Activated naive CD8-positive, alpha-beta T cell (primary cell): ENCODE measurements at regions not wholly inside any gene's neighbourhood (a gene's known extent, or its start where the extent isn't known, plus 50 kb on each side); places are given as distances from the start of the nearest gene placed in this dataset.

Experiments
- H3K27ac Mint-ChIP-seq: one replicate; pipeline ENCODE4 v1.8.0; 2021; ENCODE audit warnings: mixed read lengths
- H3K27me3 Mint-ChIP-seq: one replicate; pipeline ENCODE4 v1.8.0; 2021; ENCODE audit warnings: mixed read lengths
- H3K36me3 Mint-ChIP-seq: one replicate; pipeline ENCODE4 v1.8.0; 2021; ENCODE audit warnings: mixed read lengths
- H3K4me1 Mint-ChIP-seq: one replicate; pipeline ENCODE4 v1.8.0; 2021; ENCODE audit warnings: low read depth, mixed read lengths
- H3K4me3 Mint-ChIP-seq: one replicate; pipeline ENCODE4 v1.8.0; 2021; ENCODE audit warnings: mild to moderate bottlenecking, mixed read lengths
- H3K9me3 Mint-ChIP-seq: one replicate; pipeline ENCODE4 v1.8.0; 2021; ENCODE audit warnings: low read depth, mixed read lengths

DNA sequence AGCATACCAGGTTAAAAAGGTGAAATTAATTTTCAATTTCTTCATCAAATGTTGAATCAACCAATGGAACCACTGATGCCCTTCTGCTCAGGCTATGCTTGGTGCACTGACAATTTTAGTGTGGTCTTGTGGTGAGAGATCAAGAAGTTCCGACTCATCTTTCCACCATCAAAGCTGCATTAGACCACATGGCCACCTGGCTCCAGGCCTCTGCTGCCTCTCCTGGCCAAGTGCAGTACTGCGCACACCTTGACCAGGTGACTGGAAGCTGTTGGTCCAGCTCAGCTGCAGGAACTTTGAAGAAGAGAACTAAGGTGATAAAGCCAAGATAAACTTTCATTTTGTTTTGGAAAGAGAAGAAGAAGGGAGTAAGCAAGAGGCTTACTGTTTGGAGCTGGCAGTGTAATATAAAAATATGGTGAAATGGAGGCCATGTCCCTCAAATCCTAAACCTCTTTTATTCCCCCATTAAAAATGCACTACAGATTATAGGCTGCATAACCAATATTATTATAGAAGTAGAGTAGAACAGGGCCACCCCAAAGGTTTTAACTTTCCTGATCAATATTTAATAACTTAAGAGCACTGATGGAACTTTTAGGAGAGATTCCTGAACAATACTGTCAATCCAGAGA is 315.5 kb upstream of the C9orf72 start:
- H3K27ac Mint-ChIP-seq: no peak overlapping the region
- no peaks in the 10 kb centered on the region for H3K36me3 Mint-ChIP-seq
- peaks cover 3% of the 10 kb centered on the region for H3K27me3 Mint-ChIP-seq
- H3K9me3 Mint-ChIP-seq: no peaks in the 10 kb centered on the region
- H3K4me3 Mint-ChIP-seq: no peak overlapping the region
- no peaks in the 10 kb centered on the region for H3K4me1 Mint-ChIP-seq

DNA sequence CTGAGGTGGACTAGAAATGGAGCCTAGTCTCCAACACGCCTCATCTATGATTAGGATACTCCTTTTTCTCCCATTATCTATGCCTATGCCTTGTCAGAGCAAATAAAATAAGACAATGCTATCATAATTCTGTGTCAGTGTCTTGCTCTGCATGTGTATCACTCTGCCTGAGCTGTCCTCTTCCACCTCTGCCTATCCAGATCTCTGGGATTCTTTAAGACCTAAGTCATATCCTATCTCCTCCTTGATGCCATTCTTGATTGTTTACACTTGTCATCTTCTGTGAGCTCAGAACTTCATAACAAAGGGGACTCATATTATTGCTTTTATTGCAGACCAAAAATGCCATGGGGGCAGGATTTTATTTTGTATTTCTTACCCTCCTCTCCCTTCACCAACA is 351.2 kb upstream of the C9orf72 start:
- H3K27ac Mint-ChIP-seq: no peak overlapping the region
- H3K4me3 Mint-ChIP-seq: no peak overlapping the region
- no peaks in the 10 kb centered on the region for H3K36me3 Mint-ChIP-seq
- H3K4me1 Mint-ChIP-seq: no peaks in the 10 kb centered on the region
- H3K9me3 Mint-ChIP-seq: no peaks in the 10 kb centered on the region
- peaks cover 3% of the 10 kb centered on the region for H3K27me3 Mint-ChIP-seq

DNA sequence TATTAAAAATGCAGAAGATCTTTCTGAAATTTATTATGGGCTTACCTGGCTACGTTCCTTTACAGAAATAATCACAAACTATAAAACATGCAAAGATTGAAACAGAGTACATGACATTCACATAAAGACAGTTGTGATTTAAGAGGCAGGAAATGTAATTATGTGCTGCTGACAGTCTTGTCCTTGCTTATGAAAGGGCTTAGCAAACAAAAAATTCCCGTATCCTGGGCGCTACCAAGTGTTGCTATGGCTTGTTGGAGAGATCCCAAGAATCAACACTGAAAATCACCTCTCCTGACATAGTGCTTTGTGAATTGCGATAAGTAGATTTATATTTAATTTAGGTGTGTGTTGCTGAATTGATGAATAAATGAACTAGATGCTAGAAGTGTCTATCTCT is 352.5 kb upstream of the C9orf72 start:
- Mint-ChIP-seq H3K27ac (no peak overlapping the region), H3K4me3 (no peak overlapping the region), H3K4me1 (no peaks in the 10 kb centered on the region)

DNA sequence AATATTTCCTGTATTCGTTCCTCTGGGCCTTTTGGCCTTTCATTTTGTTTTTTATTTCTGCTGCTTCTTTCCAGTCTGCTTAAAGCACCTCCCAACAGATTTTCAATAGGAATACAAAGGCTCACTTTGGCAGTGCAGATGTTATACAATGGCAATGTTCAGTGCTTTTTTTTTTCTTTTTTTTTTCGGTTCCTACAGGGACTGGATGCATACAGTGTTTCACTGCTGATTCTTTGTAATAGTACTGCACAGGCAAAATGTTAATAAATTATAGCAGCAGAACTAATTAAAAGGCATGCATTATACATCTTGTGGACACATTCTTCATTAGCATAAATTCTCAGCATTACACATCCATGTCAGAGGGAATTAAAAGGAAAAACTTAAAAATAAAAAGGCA is 356.6 kb upstream of the C9orf72 start:
- no peaks in the 10 kb centered on the region for H3K9me3 Mint-ChIP-seq
- no peaks in the 10 kb centered on the region for H3K27me3 Mint-ChIP-seq
- no peaks in the 10 kb centered on the region for H3K36me3 Mint-ChIP-seq
- no peak overlapping the region for H3K4me3 Mint-ChIP-seq
- no peak overlapping the region for H3K27ac Mint-ChIP-seq
- H3K4me1 Mint-ChIP-seq: no peaks in the 10 kb centered on the region

More for the DNA sequence above, 352.5 kb upstream of the C9orf72 start:
- Mint-ChIP-seq H3K27me3 (no peaks in the 10 kb centered on the region), H3K36me3 (no peaks in the 10 kb centered on the region), H3K9me3 (no peaks in the 10 kb centered on the region)

DNA sequence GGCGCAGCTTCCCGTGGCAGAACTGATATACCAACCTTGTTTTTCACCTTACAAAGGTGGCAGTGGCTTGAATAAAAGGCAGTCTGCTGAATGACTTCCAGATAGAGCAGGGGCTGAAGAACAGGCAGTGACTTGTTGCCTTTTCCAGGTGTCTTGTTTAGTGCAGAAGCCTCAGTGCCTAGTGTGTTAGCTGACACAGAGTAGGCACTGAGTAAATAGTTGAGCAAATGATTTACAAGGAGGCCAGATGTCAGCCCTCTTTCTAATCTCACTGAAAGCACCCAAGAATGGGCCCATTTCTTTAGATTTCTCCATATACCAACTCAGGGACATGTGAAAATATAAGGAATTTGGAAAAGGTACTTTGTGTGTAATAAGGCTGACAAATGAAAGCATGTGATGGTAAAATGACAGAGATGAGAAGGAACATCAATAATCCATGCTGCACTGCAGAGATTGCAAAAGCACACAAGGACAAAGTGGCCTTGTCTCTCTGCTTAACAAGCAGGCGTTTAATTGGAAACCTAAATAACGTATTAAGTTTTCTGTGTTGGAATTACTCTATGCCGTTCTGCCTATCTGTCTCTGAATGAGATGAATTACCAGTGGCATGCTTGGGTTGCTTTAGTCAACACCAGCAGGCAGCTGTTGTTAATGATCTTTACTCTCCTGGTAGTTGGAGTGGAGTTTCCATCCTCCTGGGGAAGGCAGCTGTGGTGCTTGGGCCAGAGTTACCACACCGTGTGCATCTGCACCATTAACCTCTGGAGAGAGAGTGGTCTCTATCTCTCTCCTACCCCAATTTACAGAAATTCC is 360.1 kb upstream of the C9orf72 start:
- Mint-ChIP-seq H3K27ac (no peak overlapping the region), H3K36me3 (no peaks in the 10 kb centered on the region), H3K4me3 (no peak overlapping the region), H3K4me1 (no peaks in the 10 kb centered on the region), H3K27me3 (peaks cover 1% of the 10 kb centered on the region), H3K9me3 (no peaks in the 10 kb centered on the region)

DNA sequence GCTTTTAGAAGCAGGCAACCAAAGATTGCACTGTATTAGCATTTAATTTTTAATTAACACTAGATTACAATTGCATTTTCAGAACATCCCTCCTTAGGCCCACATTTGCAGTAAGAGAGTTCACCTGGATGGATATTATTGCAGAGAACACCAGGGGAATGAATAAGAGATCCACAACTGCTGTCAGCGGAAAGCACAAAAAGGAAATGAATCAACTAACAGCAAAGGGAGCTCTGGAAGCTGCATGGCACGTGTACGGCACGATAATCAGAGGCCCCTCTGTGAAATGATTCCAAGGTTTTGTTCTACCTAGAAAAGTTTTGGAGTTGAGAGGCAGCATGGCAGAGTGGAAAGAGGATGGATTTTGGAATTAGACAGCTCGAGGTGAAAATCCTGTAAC is 361.2 kb upstream of the C9orf72 start:
- Mint-ChIP-seq H3K36me3 (no peaks in the 10 kb centered on the region), H3K27me3 (peaks cover 1% of the 10 kb centered on the region), H3K27ac (no peak overlapping the region), H3K9me3 (no peaks in the 10 kb centered on the region), H3K4me1 (no peaks in the 10 kb centered on the region), H3K4me3 (no peak overlapping the region)

DNA sequence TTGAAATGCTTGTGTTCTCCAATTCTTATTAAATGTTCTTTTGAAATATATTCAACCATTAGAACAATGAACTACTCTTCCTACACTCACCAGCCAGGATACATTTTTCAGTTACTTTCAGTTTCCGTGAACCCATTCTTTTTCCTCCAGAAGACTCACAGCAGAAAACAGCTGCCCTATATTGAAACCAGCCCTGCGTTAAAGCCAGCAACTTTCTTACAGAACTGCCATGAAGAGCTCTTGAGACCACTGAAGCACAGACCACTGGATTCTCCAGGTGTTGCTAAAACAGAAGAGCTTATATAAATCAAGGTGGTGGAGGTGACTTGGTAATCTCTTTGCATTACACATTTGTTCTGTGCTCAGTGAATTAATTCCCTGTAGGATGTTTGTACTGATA is 365.9 kb upstream of the C9orf72 start:
- no peaks in the 10 kb centered on the region for H3K4me1 Mint-ChIP-seq
- no peak overlapping the region for H3K27ac Mint-ChIP-seq
- H3K4me3 Mint-ChIP-seq: no peak overlapping the region
- H3K36me3 Mint-ChIP-seq: no peaks in the 10 kb centered on the region
- H3K9me3 Mint-ChIP-seq: no peaks in the 10 kb centered on the region
- H3K27me3 Mint-ChIP-seq: peaks cover 1% of the 10 kb centered on the region

DNA sequence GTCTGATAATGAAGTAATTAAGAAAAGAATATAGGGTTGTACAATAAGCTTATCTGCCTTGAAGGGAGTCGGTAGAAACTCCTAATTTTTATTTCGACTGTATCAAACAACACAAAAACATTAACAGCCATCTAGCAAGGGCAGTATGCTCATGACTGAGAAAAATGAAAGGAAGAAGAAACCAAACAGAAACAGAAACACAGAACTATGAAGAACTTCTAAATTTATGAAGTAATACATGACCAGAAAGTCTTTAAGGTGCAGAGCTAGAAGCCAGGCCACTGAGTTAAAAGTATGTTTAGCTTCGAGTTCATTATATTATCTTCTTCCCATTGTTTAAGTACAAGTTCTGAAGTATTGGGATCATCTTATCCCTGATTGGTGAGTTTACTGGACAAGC is 367.3 kb upstream of the C9orf72 start:
- Mint-ChIP-seq H3K4me1 (no peaks in the 10 kb centered on the region), H3K27ac (no peak overlapping the region), H3K36me3 (no peaks in the 10 kb centered on the region), H3K27me3 (no peaks in the 10 kb centered on the region), H3K9me3 (no peaks in the 10 kb centered on the region), H3K4me3 (no peak overlapping the region)

DNA sequence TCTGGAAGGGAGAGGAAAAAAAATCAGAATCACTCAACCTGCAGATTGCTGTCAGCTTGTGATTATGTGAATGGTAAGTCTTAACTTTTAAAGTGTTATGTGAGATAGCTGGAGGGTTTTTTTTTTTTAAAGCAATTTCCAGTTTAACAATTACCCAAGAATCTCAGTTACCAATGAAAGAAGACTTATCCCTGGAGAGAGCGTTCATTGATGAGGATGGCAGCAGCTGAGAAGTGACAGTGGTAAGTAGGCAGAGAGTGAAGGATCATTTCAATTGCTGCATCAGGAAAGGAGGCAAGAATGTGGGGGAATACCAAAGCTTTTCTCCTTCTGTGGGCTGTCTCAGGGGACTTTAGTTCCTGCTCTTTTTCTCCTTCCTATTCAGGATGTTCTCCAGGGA is 370.2 kb upstream of the C9orf72 start:
- Mint-ChIP-seq H3K27ac (no peak overlapping the region), H3K36me3 (no peaks in the 10 kb centered on the region), H3K9me3 (no peaks in the 10 kb centered on the region), H3K4me1 (no peaks in the 10 kb centered on the region), H3K27me3 (no peaks in the 10 kb centered on the region), H3K4me3 (no peak overlapping the region)

DNA sequence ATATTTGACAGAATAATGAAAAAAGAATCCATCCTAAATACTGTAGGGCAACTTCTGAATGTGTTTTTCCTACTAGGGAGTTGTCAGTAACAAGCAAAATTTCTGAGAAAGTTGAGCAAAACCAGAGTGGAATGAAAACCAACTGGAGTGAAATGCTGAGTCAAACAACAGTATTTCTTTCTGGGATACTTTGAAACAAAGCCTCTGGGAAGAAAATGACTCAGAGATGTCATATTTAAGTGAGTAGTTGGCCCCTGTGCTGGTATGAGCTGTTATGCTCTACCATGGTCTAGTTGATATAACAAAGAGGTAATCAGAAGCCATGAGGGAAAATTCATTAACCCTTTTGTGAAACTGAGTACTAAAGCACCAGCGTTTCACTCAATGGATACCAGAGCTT is 372.1 kb upstream of the C9orf72 start:
- Mint-ChIP-seq H3K36me3 (no peaks in the 10 kb centered on the region), H3K4me1 (no peaks in the 10 kb centered on the region), H3K27me3 (no peaks in the 10 kb centered on the region), H3K9me3 (no peaks in the 10 kb centered on the region), H3K4me3 (no peak overlapping the region), H3K27ac (no peak overlapping the region)

DNA sequence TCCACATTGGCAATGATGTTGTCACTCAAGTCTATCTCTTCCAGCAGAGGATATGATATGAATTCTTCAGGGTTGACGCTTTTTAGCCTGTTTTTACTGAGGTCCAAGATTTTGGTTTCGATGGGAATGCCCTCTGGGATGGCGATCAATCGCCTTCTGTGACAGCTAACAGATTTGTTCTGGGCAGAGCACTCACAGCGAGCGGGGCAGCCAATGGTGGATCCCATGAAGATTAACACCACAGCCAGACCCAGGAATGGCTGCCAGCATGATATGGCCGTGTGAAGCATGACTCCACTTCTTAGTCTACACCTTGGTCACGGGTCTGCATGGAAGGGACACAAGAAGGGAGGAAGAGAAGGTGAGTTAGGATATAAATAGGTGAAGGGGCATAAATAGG is 377.1 kb upstream of the C9orf72 start:
- Mint-ChIP-seq H3K36me3 (no peaks in the 10 kb centered on the region), H3K27me3 (no peaks in the 10 kb centered on the region), H3K27ac (no peak overlapping the region), H3K9me3 (no peaks in the 10 kb centered on the region), H3K4me3 (no peak overlapping the region), H3K4me1 (no peaks in the 10 kb centered on the region)

DNA sequence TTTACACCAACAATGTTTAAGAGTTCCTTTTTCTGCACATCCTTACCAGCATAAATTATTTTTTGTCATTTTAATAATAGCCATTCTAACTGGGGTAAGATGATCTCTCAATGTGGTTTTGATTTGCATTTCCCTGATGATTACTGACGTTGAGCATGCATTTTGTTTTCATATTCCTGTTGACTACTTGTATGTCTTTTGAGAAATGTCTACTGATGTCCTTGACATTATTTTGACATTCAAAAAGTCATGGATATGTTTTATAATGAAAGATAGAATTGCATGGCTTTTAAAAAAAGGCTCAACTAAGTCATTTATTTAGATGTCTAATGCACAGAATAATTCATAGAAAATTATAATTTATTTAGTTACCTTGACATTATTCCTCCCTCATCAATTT is 381.6 kb upstream of the C9orf72 start:
- Mint-ChIP-seq H3K4me3 (no peak overlapping the region), H3K9me3 (no peaks in the 10 kb centered on the region), H3K27me3 (peaks cover 1% of the 10 kb centered on the region), H3K27ac (no peak overlapping the region), H3K4me1 (no peaks in the 10 kb centered on the region), H3K36me3 (no peaks in the 10 kb centered on the region)

DNA sequence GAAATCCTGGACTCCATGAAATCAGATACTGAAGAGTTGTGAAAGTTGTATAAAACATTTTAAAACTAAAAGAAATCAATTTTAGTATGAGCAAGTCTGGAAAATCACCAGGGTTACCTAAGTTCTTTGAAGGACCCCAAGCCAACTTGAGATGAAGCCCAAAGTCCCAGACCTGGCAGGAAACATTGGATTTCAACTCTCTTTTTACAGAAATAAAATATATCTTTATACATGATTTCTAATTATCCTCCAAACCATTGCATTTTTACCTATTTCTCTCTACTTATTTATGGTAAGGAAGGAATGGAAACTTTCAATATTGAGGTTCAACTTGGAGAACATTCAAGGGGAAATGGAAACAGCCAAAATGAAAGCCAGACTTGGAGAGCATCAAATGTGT is 390.6 kb upstream of the C9orf72 start:
- H3K27ac Mint-ChIP-seq: no peak overlapping the region
- H3K36me3 Mint-ChIP-seq: no peaks in the 10 kb centered on the region
- no peaks in the 10 kb centered on the region for H3K4me1 Mint-ChIP-seq
- H3K4me3 Mint-ChIP-seq: no peak overlapping the region
- H3K9me3 Mint-ChIP-seq: no peaks in the 10 kb centered on the region
- peaks cover 1% of the 10 kb centered on the region for H3K27me3 Mint-ChIP-seq

DNA sequence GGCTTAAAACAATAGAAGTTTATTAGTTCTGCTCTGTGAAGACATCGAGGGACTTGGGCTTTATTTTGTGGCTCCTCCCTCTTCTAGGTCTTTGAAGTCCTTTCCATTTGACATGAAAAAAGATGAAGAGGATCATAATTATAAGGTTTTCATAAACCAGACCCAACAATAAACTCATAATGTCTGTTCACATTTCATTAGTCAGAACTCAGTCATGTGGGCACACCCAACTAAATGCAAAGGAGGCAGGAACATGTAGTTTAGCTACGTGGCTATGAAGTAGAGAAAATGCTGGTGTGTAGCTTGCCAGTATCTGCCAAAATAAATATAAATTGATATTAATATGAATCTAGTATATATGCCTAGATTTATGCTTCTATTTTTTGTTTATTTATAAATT is 393.9 kb upstream of the C9orf72 start:
- Mint-ChIP-seq H3K4me3 (no peak overlapping the region), H3K4me1 (no peaks in the 10 kb centered on the region), H3K27ac (no peak overlapping the region), H3K9me3 (no peaks in the 10 kb centered on the region), H3K36me3 (no peaks in the 10 kb centered on the region), H3K27me3 (no peaks in the 10 kb centered on the region)

DNA sequence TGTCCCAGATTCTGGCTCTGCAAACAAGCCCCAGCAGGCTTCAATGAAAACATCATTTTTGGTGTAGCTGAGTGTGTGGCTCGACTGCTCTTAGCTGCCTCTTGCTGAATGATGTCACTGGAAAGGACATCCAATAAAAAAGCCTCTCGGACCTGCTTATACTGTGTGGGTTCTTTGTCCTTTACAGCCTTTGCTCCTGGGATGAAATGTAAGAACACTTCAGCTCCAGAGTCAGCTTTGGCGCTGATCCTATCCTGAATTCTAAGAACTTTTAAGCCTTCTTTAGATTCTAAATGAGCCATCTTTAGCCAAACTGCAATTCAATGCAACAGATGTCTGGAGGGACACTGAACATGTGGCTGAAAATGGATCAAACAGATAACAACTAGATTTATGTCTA is 404.6 kb upstream of the C9orf72 start:
- Mint-ChIP-seq H3K9me3 (no peaks in the 10 kb centered on the region), H3K36me3 (no peaks in the 10 kb centered on the region), H3K4me3 (no peak overlapping the region), H3K4me1 (no peaks in the 10 kb centered on the region), H3K27me3 (no peaks in the 10 kb centered on the region), H3K27ac (no peak overlapping the region)

DNA sequence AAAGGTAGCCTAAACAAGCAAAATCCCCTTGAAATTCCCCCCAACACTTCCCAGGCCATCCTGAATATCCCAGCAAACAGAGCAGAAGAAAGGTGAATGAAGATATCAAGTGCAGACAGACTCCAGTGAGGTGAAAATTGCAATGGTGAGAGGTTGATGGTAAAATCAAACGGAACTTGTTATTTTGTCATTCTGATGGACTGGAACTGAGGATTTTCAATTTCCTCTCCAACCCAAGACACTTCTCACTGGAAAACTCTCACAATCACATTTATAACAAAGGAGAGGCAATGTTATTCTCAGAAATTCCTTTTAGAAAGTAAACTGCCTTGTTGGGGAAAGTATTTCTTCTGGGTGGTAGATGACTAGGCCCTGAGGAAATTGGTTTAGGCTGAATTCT is 412.4 kb upstream of the C9orf72 start:
- peaks cover 2% of the 10 kb centered on the region for H3K27me3 Mint-ChIP-seq
- H3K9me3 Mint-ChIP-seq: no peaks in the 10 kb centered on the region
- no peaks in the 10 kb centered on the region for H3K36me3 Mint-ChIP-seq
- no peaks in the 10 kb centered on the region for H3K4me1 Mint-ChIP-seq
- H3K27ac Mint-ChIP-seq: no peak overlapping the region
- H3K4me3 Mint-ChIP-seq: no peak overlapping the region
